Right kidney (tissue), 1 donor: ENCODE measurements at regions not wholly inside any gene's neighbourhood (a gene's known extent, or its start where the extent isn't known, plus 50 kb on each side); places are given as distances from the start of the nearest gene placed in this dataset.
"Not testable (repeated sequence)": the region's sequence is repeated elsewhere in the genome, so short reads cannot be mapped to it uniquely, and the experiment has no call there.

Experiments
- DNase-seq: peaks from one replicate; pipeline ENCODE4 v3.0.0-alpha.2; 2016

DNA sequence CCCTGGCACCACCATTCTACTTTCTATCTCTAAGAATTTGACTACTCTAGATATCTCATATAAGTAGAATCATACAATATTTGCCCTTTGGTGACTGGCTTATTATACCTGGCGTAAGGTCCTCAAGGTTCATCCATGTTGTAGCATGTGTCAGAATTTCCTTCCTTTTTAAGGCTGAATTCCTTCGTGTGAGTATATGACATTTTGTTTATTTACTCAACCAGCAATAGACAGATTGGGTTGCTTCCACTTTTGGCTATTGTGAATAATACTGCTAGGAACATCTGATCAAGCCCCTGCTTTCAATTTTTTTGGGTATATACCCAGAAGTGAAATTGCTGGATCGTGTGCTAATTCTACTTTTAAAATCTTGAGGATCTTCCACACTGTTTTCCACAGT is 232.8 kb upstream of the MCHR2 start:
- DNase-seq: no peak

DNA sequence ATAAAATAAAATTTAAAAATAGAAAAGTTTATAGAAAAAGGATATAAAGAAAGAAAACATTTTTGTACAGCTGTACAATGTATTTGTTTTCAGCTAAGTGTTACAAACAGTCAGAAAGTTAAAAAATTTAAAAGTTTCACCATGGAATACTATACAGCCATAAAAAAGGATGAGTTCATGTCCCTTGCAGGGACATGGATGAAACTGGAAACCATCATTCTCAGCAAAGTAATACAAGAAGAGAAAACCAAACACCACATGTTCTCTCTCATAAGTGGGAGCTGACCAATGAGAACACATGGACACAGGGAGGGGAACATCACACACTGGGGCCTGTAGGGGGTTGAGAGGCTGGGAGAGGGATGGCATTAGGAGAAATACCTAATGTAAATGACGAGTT is 229.9 kb upstream of the MCHR2 start:
- not testable (repeated sequence) for DNase-seq

DNA sequence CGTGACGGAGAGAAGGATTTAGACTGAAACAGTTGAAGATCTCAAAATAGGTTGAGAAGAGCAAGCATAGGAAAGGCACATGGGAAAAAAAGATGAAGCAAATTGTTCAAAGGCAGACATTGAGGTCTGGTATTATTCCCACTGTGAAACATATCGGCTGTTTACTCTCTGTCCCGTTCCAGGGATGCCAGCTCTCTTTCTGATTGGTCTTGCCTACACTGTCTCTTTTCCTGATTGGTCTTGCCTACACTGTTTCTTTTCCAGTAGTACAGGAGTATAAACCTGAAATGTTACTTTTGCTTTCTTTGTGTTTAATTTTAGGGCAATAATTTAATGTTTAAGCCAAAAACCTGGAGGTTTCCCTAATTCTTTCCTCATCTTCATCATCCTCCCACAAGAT is 226.5 kb upstream of the MCHR2 start:
- no peak for DNase-seq

DNA sequence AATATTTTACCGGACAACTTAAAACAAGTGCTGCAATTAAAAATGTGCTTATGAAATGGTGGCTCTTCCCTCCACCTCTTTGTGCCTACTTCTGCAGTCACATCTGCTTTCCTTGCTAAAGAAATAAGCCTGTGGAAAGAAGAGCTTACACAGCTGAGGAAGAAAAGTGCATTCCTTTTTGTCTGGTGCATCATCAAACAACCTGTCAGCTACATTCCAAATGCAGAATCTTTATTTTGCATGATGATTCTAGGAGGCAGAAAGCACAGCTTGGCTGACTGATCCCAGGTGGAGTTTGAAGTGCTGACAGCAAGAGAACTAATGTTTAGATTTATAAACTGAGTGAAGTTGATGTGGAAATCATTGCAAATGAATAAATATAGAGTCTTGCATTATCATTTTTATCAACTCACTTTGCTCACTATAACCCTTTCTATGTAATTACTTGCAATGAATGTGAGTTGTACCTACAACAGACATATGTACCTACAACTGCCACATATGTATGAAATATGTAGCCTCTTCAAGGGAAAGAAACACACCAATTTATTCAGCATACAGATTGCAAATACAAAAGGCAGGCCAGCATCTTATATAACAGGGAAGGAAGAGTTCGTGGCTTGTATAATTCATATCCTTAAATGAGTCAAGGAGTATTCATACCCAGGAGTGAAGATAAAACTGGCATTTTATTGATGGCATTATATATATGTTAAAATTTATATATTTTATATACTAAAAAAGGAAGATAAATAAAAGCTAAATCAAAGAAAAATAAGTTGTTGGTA is 223.4 kb upstream of the MCHR2 start:
- no peak for DNase-seq

DNA sequence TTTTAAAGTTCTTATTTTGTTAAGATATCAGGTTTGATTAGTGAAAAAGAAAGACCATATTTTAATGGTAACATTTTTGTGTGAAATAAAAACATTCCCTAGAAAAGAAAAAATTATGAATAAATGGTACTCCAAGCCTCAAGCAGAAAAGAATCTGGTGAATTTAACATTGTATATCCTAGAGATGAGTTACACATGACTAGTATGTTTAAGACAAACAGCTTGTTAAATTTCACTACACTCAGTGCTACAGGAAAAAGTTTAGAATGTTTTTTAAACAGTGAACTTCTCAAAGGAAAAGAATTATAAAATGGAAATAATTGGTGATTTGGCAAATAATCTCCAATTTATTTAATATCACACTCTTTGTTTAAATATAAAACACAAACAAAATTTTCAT is 222.7 kb upstream of the MCHR2 start:
- DNase-seq: no peak

DNA sequence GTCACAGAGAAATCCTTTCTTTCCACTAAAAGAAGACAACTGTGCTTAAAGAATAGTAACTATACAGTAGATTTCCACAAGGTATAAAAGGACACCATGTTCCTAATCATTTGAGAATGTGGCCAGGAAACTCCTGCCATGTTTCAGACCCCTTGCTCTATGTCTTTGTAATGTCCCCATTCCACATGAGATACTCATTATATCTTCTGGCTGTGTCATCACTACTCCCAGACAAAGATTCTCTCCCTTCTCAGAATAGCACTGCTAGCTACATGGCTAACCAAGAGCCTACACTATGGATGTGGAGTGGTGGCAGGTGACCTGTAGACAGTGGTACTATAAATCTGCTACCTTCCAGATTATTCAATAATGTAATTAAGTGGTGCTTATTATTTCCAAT is 218.1 kb upstream of the MCHR2 start:
- no peak for DNase-seq

DNA sequence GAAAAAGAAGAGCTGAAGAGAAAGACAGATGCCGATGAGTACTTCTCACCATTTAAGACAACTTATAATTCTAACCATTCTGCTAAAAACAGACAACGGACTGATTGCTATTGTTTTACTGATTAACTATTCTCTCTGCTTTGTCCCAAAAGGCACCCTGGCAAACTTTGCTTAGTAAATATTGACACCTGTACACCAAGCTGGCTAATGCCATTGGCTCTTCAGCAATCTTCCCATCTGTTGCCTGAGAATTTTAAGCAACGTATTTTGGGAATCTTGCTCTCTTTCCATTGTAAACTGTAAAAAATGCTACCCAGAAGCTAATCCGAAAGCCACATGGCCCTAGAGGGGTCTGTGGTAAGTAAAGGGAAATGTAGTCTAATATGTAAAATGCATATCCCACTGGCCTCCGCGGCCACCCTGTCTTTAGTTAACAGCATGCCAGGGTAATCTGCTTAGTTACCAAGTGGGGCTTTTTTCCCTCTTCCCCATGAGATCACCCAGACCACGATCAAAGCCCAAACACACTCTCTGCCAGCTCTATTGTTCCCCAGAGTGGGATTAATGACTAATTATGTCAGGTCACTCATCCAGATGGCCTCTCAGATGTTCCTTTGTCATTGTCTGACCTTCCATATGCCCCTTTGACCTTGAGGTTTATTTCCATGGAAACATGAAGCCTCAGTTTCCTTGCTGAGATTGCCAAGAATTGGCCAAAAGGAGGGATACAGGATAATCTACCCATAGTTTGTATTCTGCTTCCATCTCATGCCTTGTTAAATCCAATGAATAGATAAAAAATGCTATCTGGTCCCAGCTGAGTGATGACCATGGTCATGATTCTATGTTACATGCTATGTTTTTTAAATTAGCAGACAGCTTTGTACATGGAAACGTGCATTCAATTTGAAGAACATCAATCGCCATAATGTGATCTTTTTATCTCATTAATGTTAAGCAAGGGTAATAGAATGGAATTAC is 216.4 kb upstream of the MCHR2 start:
- no peak for DNase-seq

DNA sequence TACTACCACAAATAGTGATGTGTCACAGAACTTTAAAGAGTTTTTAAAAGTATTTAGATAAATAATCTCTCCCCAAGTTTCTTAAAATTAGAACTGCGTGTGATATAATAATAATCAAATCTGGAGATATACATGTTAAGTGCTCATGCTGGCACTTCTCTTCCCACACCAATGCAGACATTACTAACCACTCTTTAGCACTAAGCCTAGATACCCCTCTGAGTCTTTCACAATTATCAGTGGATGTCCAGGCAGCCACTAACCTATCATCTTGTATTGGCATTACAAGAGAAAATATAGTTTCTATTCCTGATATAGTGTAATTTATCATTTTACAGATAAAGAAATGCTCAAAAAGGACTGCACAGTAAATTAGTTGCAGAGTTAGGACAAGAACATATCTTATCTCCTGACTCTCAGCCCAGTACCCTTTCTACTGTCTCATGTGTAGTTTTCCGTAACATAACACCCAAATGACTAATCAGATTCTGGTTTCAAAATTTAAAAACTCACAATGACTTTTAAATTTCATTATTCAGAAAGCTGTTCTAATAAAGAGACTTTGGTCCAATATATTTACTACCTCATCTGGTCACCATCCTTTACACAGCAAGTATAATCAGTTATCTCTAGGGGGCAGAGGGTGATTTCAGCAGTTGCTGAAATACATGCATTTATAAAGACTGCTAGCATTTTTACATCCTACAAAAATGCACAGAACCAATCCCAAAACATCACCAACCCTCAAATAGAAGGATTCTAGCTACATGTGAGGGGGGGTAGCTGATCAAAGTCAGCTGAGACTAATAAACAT is 215.5 kb upstream of the MCHR2 start:
- no peak for DNase-seq

DNA sequence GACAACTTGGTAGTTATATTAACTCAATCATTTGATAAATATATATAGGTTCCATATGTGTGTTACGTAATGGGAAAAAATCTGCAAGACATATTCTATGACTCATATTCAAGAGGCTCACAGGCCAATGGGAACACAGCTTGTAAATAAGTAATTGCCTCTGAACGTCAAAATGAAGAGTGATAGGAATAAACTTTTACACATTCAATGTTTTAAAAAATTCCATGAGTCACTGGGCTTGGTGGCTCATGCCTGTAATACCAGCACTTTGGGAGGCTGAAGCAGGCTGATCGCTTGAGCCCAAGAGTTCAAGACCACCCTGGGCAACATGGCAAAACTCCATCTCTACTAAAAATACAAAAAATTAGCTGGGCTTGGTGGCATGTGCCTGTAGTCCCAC is 209.4 kb upstream of the MCHR2 start:
- no peak for DNase-seq

DNA sequence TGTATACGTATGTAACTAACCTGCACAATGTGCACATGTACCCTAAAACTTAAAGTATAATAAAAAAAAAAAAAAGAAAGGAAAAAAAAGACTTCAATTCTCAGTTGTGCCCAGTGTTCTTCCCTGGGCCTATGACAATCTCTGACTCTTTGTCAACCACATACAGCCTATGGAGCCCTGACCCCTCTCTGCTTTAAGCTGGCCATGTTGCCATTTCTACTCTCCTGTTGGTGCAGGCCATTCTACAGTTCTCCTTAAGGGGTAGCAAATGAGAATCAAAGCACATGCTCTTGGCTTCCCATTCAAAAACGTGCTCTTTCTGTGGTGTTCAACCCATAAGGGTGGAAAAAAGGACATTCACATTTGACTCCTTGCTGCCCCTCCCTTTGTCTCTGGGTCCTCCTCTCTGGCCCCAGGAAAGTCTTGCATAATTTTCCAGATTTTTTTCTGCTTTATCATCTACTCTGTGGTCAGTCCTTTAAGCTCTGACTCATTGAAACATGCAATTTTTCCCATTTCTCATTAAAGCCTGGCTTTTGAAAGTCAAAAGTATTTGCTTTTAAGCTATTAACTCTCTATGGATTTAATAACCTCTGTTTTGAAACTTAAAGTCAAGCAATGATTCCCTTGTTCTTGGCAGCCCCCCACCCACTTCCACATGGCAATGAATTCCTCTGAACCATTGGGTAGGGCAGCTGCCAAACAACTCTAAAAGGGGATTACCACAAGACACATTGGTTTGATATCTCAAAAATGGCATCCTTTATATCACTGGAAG is 208.6 kb upstream of the MCHR2 start:
- no peak for DNase-seq

DNA sequence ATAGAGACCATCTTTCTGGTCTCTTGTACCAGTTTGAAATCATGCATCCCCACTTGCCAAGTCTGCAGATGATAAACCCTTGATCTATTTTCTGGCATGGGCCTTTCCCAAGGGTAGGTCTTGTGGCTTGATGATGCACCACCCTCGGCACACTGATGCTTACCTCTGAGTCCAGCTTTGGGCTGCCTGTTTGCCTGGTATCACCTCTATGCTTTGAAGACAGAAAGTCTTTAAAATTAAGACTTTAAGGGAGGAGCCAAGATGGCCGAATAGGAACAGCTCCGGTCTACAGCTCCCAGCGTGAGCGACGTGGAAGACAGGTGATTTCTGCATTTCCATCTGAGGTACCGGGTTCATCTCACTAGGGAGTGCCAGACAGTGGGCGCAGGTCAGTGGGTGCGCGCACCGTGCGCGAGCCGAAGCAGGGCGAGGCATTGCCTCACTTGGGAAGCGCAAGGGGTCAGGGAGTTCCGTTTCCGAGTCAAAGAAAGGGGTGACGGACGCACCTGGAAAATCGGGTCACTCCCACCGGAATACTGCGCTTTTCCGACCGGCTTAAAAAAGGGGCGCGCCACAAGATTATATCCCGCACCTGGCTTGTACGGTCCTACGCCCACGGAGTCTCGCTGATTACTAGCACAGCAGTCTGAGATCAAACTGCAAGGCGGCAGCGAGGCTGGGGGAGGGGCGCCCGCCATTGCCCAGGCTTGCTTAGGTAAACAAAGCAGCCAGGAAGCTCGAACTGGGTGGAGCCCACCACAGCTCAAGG is 202.4 kb upstream of the MCHR2 start:
- DNase-seq: not testable (repeated sequence)

DNA sequence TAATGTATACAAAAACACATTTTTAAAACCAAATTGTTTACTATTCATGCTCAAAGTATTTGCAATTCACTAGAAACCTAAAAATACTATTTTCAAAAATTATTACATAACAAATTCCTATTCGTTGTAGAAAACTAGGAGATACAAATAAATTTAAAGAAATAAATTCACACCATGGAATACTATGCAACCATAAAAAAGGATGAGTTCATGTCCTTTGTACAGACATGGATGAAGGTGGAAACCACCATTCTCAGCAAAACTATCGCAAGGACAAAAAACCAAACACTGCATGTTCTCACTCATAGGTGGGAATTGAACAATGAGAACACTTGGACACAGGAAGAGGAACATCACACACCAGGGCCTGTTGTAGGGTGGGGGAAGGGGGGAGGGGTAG is 201.2 kb upstream of the MCHR2 start:
- DNase-seq: not testable (repeated sequence)

DNA sequence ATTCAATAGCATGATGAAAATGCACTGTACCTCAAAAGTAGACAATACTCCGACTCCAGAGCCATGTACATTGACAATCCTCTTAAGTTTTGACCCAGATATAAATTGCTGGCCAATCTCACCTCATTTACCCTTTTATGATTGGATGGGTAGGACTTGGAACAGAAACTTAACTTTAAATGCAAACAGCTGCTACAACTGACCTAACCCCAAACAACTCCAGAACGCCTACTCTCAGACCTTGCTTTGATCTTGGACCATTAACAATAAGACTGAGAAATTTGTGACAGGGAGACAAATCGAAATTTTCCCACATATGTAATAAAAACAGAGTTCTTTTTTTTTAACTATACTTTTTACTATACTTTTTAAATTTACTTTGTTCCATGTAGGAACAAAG is 200.5 kb upstream of the MCHR2 start:
- no peak for DNase-seq

DNA sequence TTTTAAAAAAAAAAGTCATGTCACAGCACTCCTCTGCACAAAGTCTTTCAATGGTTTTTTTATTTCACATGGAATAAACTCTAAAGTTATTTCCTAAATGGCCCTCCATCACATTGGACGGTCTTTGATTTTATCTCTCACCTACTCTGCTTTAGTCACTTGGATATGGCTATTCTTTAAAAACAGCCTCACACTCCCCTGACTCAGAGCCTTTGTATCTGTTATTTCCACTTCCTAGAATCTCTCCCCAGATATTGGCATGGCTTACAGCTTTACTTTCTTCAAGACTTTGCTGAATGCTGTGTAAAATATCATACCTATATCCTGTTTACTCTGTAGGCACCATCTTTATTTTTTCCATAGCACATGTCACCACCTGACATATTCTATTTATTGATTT is 194.7 kb upstream of the MCHR2 start:
- DNase-seq: no peak

DNA sequence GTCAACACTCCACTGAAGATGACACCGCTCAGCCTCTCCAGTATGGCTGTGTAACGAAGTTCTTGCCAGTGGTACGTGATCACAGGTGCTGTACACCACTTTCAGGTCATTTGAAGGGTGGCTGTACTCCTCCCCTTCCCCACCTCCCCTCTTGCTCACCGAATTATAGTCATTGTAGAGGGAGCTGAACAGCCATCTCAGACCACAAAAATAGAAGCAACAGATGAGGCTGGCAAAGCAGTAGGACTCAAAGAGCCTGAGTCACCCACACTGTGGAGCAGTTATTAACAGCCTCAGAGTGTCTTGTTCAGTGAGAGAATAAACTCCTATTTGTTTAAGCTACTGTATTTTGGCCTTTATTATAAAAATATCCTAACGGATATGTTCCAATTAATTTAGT is 192.5 kb upstream of the MCHR2 start:
- no peak for DNase-seq

DNA sequence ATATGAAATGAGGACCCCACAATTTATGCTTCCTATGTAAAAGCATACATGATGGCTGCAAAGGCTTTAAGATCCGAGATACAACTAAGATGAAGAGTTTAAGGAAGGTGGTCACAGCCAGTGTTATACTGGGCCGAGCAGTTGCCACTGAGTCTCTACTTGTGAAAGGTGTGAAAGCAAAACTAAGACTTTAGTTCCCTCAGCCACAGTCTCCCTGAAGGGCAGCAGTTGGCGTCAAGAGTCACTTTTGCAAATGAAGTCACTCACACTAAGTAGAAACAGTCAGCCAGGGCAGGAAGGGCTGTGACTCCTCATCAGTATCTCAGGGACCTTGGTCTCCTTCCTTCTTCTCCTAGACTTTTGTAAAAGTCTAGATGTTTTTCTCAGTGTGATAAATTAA is 191.6 kb upstream of the MCHR2 start:
- DNase-seq: no peak

DNA sequence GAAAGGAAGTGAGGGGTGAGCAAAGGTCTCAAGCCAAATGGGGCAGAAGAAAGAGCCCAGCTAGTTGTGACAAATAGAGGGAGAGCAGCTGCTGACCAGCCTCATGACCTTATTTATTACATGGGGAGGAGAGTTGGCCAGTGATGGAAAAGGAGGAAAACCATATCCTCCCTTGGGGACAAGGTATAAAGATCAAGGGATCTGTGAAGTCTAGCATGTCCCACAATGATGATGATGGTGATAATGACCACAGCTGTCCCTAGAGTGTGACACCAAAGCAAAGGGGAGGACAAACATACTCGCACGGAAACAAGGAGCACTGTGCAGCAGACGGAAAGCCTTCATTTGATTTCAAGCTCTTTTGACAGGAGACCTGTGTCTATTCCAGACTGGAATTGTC is 190.4 kb upstream of the MCHR2 start:
- DNase-seq: peak; percentile 32

DNA sequence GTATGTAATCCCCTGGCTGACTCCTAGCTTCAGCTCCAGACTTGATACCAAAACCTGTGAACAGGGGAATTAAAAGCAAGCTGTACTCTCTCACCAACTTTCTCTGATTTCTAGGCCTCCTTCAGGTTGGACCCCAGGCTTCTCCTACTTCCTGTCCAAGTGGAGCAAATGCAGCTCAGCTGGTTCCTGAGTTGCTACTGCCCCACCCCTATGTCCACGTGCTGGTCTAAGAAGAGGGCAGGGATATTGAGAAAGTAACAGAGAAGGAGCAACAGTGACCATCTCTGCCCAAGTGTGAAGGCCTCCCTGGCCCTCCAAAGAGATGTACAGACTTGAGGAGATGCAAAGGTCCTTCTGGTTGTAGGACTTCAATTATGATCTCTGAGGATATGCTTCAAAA is 188.3 kb upstream of the MCHR2 start:
- no peak for DNase-seq

DNA sequence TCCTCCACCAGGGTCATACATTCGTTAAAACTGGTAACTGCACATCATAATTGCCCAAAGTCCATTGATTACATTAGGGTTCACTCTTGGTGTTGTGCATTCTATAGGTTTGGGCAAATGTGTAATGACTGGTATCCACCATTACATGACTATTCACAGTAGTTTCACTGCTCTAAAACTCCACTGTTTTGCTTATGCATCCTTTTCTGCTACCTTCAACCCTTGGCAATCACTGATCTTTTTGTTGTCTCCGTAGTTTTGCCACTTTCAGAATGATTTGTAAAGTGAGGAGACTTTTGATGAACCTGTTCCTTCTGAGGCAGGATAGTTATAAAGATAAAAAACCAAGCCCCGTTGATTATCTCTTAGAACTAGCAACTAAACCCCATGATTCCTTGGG is 187.3 kb upstream of the MCHR2 start:
- no peak for DNase-seq

DNA sequence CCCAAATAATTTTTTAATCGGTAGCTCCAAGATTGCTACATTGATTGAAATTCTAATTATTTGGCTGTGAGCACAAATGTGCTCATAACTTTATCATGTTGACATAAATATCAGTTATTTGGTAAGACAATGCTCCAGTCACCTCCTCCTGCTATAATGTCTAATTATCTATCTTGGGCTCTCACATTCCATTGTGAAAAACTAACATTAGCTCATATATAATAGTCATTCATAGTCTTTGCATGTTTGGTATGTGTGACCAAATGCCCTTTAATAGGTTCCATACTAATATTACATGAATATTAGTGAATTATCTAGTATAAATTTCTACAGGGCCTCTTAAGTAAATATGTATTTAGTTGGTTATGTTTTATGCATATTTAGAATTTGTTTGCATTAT is 185.6 kb upstream of the MCHR2 start:
- no peak for DNase-seq

DNA sequence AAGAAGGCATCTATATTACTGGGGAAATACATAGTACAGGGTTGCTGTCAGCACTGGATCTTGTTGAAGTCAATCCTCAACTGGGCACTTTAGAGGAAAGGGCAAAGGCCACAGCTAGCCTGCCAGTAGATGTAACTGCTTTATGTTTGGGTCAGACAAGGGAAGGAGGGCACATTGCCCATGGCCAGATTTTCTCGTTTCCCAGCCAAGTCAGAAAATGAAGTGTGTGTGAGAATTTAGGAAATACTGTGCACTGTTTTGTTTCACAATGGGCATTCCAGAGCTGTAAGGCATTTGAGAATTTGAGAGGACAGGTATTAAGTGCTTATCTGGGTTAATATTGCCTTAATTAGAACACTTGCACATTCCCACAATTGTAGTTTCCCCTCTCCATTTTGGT is 183.9 kb upstream of the MCHR2 start:
- no peak for DNase-seq
